ENCODE measurements at regions not wholly inside any gene's neighbourhood (a gene's known extent, or its start where the extent isn't known, plus 50 kb on each side); places are given as distances from the start of the nearest gene placed in this dataset.
"Not testable (repeated sequence)": the region's sequence is repeated elsewhere in the genome, so short reads cannot be mapped to it uniquely, and the experiment has no call there.

GRCh38 chr15:91371345-91371744 lies 271.3 kb downstream of the SV2B start:
- peak overlapping the region in 1 of 3 donors; percentile 44 for H3K27ac Mint-ChIP-seq
- peaks cover 13% of the 10 kb centered on the region for H3K4me1 ChIP-seq (ENCODE audit: control insufficient read depth, insufficient read depth, low read length, poor library complexity, severe bottlenecking)
- H3K36me3 ChIP-seq (ENCODE audit: control insufficient read depth, insufficient read depth, low read length); H3K9me3 ChIP-seq (ENCODE audit: control insufficient read depth in 2 of 2, low read length in 2 of 2); H3K27ac ChIP-seq (ENCODE audit: insufficient read depth, low read length, poor library complexity, severe bottlenecking); DNase-seq; H3K27me3 ChIP-seq (ENCODE audit: control insufficient read depth, insufficient read depth, low read length); H3K4me3 ChIP-seq (ENCODE audit: low read depth, low read length); H3K36me3 Mint-ChIP-seq; ATAC-seq (ENCODE audit: low read depth in 2 of 2): not testable (repeated sequence)
- peaks cover 0 to 14% (median 3%) of the 10 kb centered on the region in 7 donors for H3K9me3 Mint-ChIP-seq
- peak overlapping the region in 3 of 4 donors; percentile 26 to 51 (median 36) for H3K4me3 Mint-ChIP-seq
- H3K27me3 Mint-ChIP-seq = peaks cover 10% of the 10 kb centered on the region
- peaks cover 28 to 53% (median 32%) of the 10 kb centered on the region in 4 donors for H3K4me1 Mint-ChIP-seq

DNA sequence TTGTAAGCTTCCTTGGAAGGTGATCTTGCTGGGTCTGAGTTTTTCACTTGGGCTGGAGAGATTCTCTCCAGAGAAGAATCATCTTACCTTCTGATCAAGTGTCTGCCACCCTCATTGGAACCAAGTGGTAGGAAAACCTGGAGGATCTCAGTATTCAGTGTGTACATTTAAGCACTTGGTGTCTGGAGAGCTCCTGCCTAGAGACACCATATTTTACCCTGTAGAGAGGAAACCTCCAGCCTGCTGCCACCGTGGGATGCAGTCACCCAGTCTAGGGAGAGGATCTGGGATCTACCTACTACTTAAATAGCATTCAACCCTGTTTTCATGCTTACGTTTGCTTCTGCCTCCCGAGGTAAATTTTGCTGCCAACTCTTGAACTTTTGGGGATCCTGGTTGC lies 274.3 kb downstream of the SV2B start:
- Mint-ChIP-seq H3K4me3 (no peak overlapping the region), H3K27ac (no peak overlapping the region), H3K9me3 (peaks cover 0 to 14% (median 2%) of the 10 kb centered on the region in 7 donors), H3K36me3 (no peaks in the 10 kb centered on the region), H3K27me3 (peaks cover 10% of the 10 kb centered on the region), H3K4me1 (peaks cover 28 to 44% (median 29%) of the 10 kb centered on the region in 4 donors)
- no peaks in the 10 kb centered on the region for H3K27me3 ChIP-seq (ENCODE audit: control insufficient read depth, insufficient read depth, low read length)
- ATAC-seq (ENCODE audit: low read depth in 2 of 2) (no peak), DNase-seq (no peak)
- H3K36me3 ChIP-seq (ENCODE audit: control insufficient read depth, insufficient read depth, low read length) = no peaks in the 10 kb centered on the region
- H3K4me3 ChIP-seq (ENCODE audit: low read depth, low read length) = no peak overlapping the region
- no peak overlapping the region for H3K27ac ChIP-seq (ENCODE audit: insufficient read depth, low read length, poor library complexity, severe bottlenecking)
- H3K4me1 ChIP-seq (ENCODE audit: control insufficient read depth, insufficient read depth, low read length, poor library complexity, severe bottlenecking) = peaks cover 12% of the 10 kb centered on the region
- H3K9me3 ChIP-seq (ENCODE audit: control insufficient read depth in 2 of 2, low read length in 2 of 2) = no peaks in the 10 kb centered on the region

DNA sequence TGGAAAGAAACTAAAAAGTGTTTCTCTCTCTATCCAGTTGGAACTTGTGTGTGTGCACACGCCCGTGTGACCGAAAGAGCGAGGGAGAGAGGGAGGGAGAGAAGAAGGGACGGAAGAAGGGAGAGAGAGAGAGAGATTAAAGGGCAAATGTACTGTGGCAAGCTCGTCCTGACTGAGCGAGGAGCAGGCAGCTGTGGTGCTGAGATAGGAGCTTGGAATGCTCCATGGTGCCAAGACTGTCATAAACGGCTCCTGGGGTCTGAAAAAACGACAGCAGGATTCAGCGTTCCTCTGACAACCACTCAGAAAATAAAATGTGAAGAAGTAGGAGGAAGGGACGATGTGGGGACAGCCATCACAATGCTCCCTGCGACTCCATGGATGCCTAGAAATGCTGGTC lies 276.0 kb downstream of the SV2B start:
- DNase-seq (no peak), ATAC-seq (ENCODE audit: low read depth in 2 of 2) (no peak)
- Mint-ChIP-seq H3K27ac (no peak overlapping the region), H3K4me1 (peaks cover 16 to 27% (median 19%) of the 10 kb centered on the region in 4 donors), H3K27me3 (peaks cover 8% of the 10 kb centered on the region), H3K9me3 (peaks cover 0 to 10% (median 3%) of the 10 kb centered on the region in 7 donors), H3K4me3 (no peak overlapping the region), H3K36me3 (no peaks in the 10 kb centered on the region)
- no peak overlapping the region for H3K27ac ChIP-seq (ENCODE audit: insufficient read depth, low read length, poor library complexity, severe bottlenecking)
- no peak overlapping the region for H3K4me3 ChIP-seq (ENCODE audit: low read depth, low read length)
- no peaks in the 10 kb centered on the region for H3K36me3 ChIP-seq (ENCODE audit: control insufficient read depth, insufficient read depth, low read length)
- H3K9me3 ChIP-seq (ENCODE audit: control insufficient read depth in 2 of 2, low read length in 2 of 2) = no peaks in the 10 kb centered on the region
- no peaks in the 10 kb centered on the region for H3K4me1 ChIP-seq (ENCODE audit: control insufficient read depth, insufficient read depth, low read length, poor library complexity, severe bottlenecking)
- no peaks in the 10 kb centered on the region for H3K27me3 ChIP-seq (ENCODE audit: control insufficient read depth, insufficient read depth, low read length)

DNA sequence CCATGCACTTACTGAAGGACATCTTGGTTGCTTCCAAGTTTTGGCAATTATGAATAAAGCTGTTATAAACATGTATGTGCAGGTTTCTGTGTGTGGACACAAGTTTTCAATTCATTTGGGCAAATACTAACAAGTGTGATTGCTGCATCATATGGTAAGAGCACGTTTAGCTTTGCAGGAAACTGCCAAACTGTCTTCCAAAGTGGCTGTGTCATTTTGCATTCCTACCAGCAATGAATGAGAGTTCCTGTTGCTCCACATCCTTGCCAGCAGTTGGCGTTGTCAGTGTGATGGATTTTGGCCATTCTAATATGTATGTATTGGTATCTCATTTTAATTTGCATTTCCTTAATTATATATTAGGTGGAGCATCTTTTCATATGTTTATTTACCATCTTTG lies 280.1 kb downstream of the SV2B start:
- H3K27ac Mint-ChIP-seq = no peak overlapping the region
- H3K27ac ChIP-seq (ENCODE audit: insufficient read depth, low read length, poor library complexity, severe bottlenecking) = no peak overlapping the region

DNA sequence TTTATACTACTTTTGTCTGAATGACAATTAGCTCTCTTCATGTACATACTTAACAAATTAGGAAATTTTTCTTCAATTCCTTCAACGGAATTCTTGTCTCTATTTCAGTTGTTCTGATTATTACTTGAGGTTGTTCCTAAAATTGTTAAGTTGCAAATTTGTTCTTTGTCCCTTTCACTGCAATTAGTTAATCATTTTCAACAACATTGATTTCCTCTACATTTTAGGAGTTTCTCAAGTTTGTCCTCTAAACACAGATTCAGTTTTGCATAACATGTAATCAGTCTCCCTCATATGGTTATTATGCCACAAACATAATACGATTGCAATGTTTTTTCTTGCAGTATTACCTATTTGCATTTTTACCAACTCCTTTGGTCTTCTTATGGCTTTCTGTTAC lies 283.5 kb downstream of the SV2B start:
- Histone ChIP-seq H3K4me3 (ENCODE audit: low read depth, low read length) (no peak overlapping the region), H3K36me3 (ENCODE audit: control insufficient read depth, insufficient read depth, low read length) (no peaks in the 10 kb centered on the region), H3K4me1 (ENCODE audit: control insufficient read depth, insufficient read depth, low read length, poor library complexity, severe bottlenecking) (no peaks in the 10 kb centered on the region), H3K27ac (ENCODE audit: insufficient read depth, low read length, poor library complexity, severe bottlenecking) (no peak overlapping the region), H3K27me3 (ENCODE audit: control insufficient read depth, insufficient read depth, low read length) (no peaks in the 10 kb centered on the region), H3K9me3 (ENCODE audit: control insufficient read depth in 2 of 2, low read length in 2 of 2) (no peaks in the 10 kb centered on the region)
- ATAC-seq (ENCODE audit: low read depth in 2 of 2) (no peak), DNase-seq (no peak)
- Mint-ChIP-seq H3K4me3 (no peak overlapping the region), H3K4me1 (peaks cover 0 to 12% (median 7%) of the 10 kb centered on the region in 4 donors), H3K9me3 (peaks cover 0 to 12% (median 2%) of the 10 kb centered on the region in 7 donors), H3K36me3 (no peaks in the 10 kb centered on the region), H3K27ac (no peak overlapping the region), H3K27me3 (peaks cover 7% of the 10 kb centered on the region)

More for the DNA sequence above, 280.1 kb downstream of the SV2B start:
- Mint-ChIP-seq H3K9me3 (peaks cover 0 to 12% (median 1%) of the 10 kb centered on the region in 7 donors), H3K4me3 (no peak overlapping the region), H3K27me3 (no peaks in the 10 kb centered on the region), H3K4me1 (peaks cover 0 to 9% (median 2%) of the 10 kb centered on the region in 4 donors), H3K36me3 (no peaks in the 10 kb centered on the region)
- no peaks in the 10 kb centered on the region for H3K27me3 ChIP-seq (ENCODE audit: control insufficient read depth, insufficient read depth, low read length)
- no peak for DNase-seq
- H3K4me3 ChIP-seq (ENCODE audit: low read depth, low read length) = no peak overlapping the region
- no peak for ATAC-seq (ENCODE audit: low read depth in 2 of 2)
- H3K9me3 ChIP-seq (ENCODE audit: control insufficient read depth in 2 of 2, low read length in 2 of 2) = no peaks in the 10 kb centered on the region
- H3K4me1 ChIP-seq (ENCODE audit: control insufficient read depth, insufficient read depth, low read length, poor library complexity, severe bottlenecking) = no peaks in the 10 kb centered on the region
- no peaks in the 10 kb centered on the region for H3K36me3 ChIP-seq (ENCODE audit: control insufficient read depth, insufficient read depth, low read length)

DNA sequence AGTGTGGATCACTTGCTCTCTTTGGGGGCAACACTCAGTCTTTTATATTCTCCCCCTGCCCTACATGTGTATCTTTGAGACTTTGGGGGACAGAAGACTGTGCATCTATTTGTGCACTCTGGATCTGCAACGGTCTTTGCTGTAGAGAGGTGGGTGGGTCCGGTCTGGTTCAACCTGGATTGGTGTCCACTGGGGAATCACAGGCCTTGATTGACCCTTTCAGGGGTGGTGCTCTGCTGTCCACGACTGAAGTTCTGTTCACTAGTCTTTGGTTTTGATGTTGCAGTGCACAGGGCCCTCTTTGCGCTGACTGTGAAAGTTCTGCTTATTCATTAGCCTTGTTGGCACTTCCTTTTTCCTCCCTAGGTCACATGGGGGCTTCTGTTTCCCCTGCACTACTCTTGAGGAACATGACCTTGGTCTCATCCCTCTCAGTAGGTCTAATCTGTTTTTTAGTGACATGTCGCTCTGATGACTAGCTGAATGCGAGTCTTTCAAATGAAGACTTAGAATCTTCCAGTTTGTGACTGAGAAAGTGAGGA lies 284.2 kb downstream of the SV2B start:
- peaks cover 0 to 12% (median 7%) of the 10 kb centered on the region in 4 donors for H3K4me1 Mint-ChIP-seq
- no peak overlapping the region for H3K27ac ChIP-seq (ENCODE audit: insufficient read depth, low read length, poor library complexity, severe bottlenecking)
- H3K9me3 Mint-ChIP-seq = peaks cover 0 to 12% (median 2%) of the 10 kb centered on the region in 7 donors
- H3K27me3 Mint-ChIP-seq = peaks cover 7% of the 10 kb centered on the region
- no peak overlapping the region for H3K4me3 Mint-ChIP-seq
- no peaks in the 10 kb centered on the region for H3K36me3 Mint-ChIP-seq
- H3K36me3 ChIP-seq (ENCODE audit: control insufficient read depth, insufficient read depth, low read length) = no peaks in the 10 kb centered on the region
- no peaks in the 10 kb centered on the region for H3K4me1 ChIP-seq (ENCODE audit: control insufficient read depth, insufficient read depth, low read length, poor library complexity, severe bottlenecking)
- H3K4me3 ChIP-seq (ENCODE audit: low read depth, low read length) = no peak overlapping the region
- no peak overlapping the region for H3K27ac Mint-ChIP-seq
- DNase-seq (no peak), ATAC-seq (ENCODE audit: low read depth in 2 of 2) (no peak)
- no peaks in the 10 kb centered on the region for H3K9me3 ChIP-seq (ENCODE audit: control insufficient read depth in 2 of 2, low read length in 2 of 2)
- no peaks in the 10 kb centered on the region for H3K27me3 ChIP-seq (ENCODE audit: control insufficient read depth, insufficient read depth, low read length)

DNA sequence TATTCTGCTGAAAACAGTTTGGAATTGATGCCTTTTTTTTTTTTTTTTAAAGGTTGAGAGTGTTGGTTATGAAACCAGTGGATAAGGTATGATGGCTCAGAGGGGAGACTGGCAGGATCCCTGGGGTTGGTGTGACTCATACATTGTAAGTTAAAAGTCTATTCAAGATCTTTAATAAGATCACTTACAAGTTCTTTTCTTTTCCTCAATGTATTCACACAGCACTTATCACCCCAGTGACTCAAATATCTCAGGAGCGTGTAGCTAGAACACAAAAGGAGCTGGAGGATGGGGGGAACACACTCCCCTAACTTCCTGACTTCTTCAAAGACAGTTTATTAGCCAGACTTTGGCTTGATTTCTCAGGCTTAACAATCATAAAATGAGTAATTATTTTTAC lies 285.3 kb downstream of the SV2B start:
- ATAC-seq (ENCODE audit: low read depth in 2 of 2) = no peak

GRCh38 chr15:91393186-91393585 lies 293.1 kb downstream of the SV2B start:
- Mint-ChIP-seq H3K27me3 (peaks cover 21% of the 10 kb centered on the region), H3K9me3 (peaks cover 0 to 5% (median 3%) of the 10 kb centered on the region in 7 donors), H3K27ac (no peak overlapping the region), H3K4me3 (no peak overlapping the region), H3K36me3 (no peaks in the 10 kb centered on the region), H3K4me1 (no peaks in the 10 kb centered on the region)
- H3K4me3 ChIP-seq (ENCODE audit: low read depth, low read length) = no peak overlapping the region
- no peak for DNase-seq
- peaks cover 2% of the 10 kb centered on the region for H3K27me3 ChIP-seq (ENCODE audit: control insufficient read depth, insufficient read depth, low read length)
- H3K9me3 ChIP-seq (ENCODE audit: control insufficient read depth in 2 of 2, low read length in 2 of 2) = no peaks in the 10 kb centered on the region
- H3K4me1 ChIP-seq (ENCODE audit: control insufficient read depth, insufficient read depth, low read length, poor library complexity, severe bottlenecking) = no peaks in the 10 kb centered on the region
- H3K27ac ChIP-seq (ENCODE audit: insufficient read depth, low read length, poor library complexity, severe bottlenecking) = no peak overlapping the region
- H3K36me3 ChIP-seq (ENCODE audit: control insufficient read depth, insufficient read depth, low read length) = no peaks in the 10 kb centered on the region
- no peak for ATAC-seq (ENCODE audit: low read depth in 2 of 2)

More for the DNA sequence above, 285.3 kb downstream of the SV2B start:
- Histone ChIP-seq H3K9me3 (ENCODE audit: control insufficient read depth in 2 of 2, low read length in 2 of 2) (no peaks in the 10 kb centered on the region), H3K36me3 (ENCODE audit: control insufficient read depth, insufficient read depth, low read length) (no peaks in the 10 kb centered on the region), H3K4me1 (ENCODE audit: control insufficient read depth, insufficient read depth, low read length, poor library complexity, severe bottlenecking) (no peaks in the 10 kb centered on the region), H3K27ac (ENCODE audit: insufficient read depth, low read length, poor library complexity, severe bottlenecking) (no peak overlapping the region), H3K4me3 (ENCODE audit: low read depth, low read length) (no peak overlapping the region), H3K27me3 (ENCODE audit: control insufficient read depth, insufficient read depth, low read length) (no peaks in the 10 kb centered on the region)
- peaks cover 0 to 12% (median 7%) of the 10 kb centered on the region in 4 donors for H3K4me1 Mint-ChIP-seq
- H3K27ac Mint-ChIP-seq = no peak overlapping the region
- DNase-seq = no peak
- peaks cover 7% of the 10 kb centered on the region for H3K27me3 Mint-ChIP-seq
- H3K36me3 Mint-ChIP-seq = no peaks in the 10 kb centered on the region
- H3K4me3 Mint-ChIP-seq = no peak overlapping the region
- H3K9me3 Mint-ChIP-seq = peaks cover 0 to 12% (median 2%) of the 10 kb centered on the region in 7 donors

All from CD4-positive, CD25-positive, alpha-beta regulatory T cell (primary cell).